Body of pancreas (tissue), 4 donors: ENCODE measurements at regions not wholly inside any gene's neighbourhood (a gene's known extent, or its start where the extent isn't known, plus 50 kb on each side); places are given as distances from the start of the nearest gene placed in this dataset.

Experiments
- POLR2A ChIP-seq, 3 donors: fragments of 450-650 bp; IDR thresholded peaks; one replicate each; pipeline ENCODE4 v1.6.1; 2016; ENCODE audit warnings: antibody characterized with exemption in 3 of 3, mild to moderate bottlenecking in 2 of 3
- TF ChIP-seq, protein P1 (sequence below), 7 experiments: fragments of 450-650 bp in 4 of 7; fragments of 200-600 bp in 3 of 7; sonication (generic) in 3 of 7; IDR thresholded peaks; one replicate each; pipeline ENCODE4 v1.5.1; 2016 to 2019; ENCODE audit warnings: antibody characterized with exemption in 7 of 7

DNA sequence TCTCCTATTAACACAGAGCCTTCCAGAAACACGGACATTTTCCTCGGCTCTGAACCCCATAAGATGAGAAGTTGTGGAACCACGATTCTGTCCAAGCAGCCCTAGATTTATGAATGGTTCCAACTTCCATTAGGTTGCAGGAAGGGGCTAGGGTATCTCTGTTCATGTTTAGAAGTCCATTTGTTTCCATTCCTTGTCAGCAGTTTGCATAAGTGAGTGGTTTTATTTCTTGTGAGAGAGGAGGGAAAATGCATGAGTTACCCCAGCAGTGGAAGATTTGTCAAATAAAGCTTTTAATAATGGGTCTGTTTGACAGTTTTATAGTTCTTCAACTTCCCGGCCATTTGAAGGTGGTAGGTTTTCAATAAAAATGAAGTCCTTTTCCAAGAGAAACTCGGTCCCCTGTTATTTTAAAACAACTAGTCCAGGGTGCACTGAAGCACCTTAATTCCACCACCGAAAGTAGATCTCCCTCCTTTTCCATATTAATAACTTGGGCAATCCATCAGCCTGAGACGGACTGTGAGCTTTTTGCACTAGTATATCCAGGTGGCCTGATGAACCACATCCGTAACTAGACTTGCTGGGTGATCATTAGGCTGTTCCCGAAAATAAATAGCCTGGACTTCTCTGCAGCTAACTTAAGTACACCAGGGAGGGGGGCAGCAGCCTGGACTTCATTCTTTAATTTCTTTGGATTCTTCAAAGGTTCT is 181.3 kb downstream of the TMEM114 start:
- TF ChIP-seq, protein P1, sequence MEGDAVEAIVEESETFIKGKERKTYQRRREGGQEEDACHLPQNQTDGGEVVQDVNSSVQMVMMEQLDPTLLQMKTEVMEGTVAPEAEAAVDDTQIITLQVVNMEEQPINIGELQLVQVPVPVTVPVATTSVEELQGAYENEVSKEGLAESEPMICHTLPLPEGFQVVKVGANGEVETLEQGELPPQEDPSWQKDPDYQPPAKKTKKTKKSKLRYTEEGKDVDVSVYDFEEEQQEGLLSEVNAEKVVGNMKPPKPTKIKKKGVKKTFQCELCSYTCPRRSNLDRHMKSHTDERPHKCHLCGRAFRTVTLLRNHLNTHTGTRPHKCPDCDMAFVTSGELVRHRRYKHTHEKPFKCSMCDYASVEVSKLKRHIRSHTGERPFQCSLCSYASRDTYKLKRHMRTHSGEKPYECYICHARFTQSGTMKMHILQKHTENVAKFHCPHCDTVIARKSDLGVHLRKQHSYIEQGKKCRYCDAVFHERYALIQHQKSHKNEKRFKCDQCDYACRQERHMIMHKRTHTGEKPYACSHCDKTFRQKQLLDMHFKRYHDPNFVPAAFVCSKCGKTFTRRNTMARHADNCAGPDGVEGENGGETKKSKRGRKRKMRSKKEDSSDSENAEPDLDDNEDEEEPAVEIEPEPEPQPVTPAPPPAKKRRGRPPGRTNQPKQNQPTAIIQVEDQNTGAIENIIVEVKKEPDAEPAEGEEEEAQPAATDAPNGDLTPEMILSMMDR (IDR thresholded peaks at IDR 0.05): no peak
- no peak for TF ChIP-seq POLR2A (IDR thresholded peaks at IDR 0.05)
